ENCODE measurements at regions not wholly inside any gene's neighbourhood (a gene's known extent, or its start where the extent isn't known, plus 50 kb on each side); places are given as distances from the start of the nearest gene placed in this dataset.

- H3K4me1 ChIP-seq: no peaks in the 10 kb centered on the region
- H3K27ac ChIP-seq: no peak overlapping the region
- H3K36me3 ChIP-seq: no peaks in the 10 kb centered on the region
- H3K4me3 ChIP-seq: no peak overlapping the region
- H3K9me3 ChIP-seq (replicated peaks): no peaks in the 10 kb centered on the region
- H3K27me3 ChIP-seq: peaks cover 40% of the 10 kb centered on the region
- DNase-seq: no peak
Observed at GRCh38 chr1:17957588-17958267, 149.9 kb upstream of the IGSF21 start.

- H3K4me3 ChIP-seq: no peak overlapping the region
- no peaks in the 10 kb centered on the region for H3K36me3 ChIP-seq
- DNase-seq: no peak
- no peak overlapping the region for H3K27ac ChIP-seq
- H3K9me3 ChIP-seq (replicated peaks): no peaks in the 10 kb centered on the region
- peaks cover 41% of the 10 kb centered on the region for H3K27me3 ChIP-seq
- H3K4me1 ChIP-seq: no peaks in the 10 kb centered on the region
Observed at GRCh38 chr1:17958704-17959103, 148.9 kb upstream of the IGSF21 start.

- H3K4me3 ChIP-seq: no peak overlapping the region
- no peaks in the 10 kb centered on the region for H3K9me3 ChIP-seq (replicated peaks)
- H3K4me1 ChIP-seq: no peaks in the 10 kb centered on the region
- peaks cover 17% of the 10 kb centered on the region for H3K27me3 ChIP-seq
- no peak overlapping the region for H3K27ac ChIP-seq
- no peak for DNase-seq
- no peaks in the 10 kb centered on the region for H3K36me3 ChIP-seq
Observed at GRCh38 chr1:17963513-17963912, 144.1 kb upstream of the IGSF21 start.

GRCh38 chr1:17965515-17966100 is 142.0 kb upstream of the IGSF21 start:
- Histone ChIP-seq H3K4me3 (no peak overlapping the region), H3K9me3 (replicated peaks) (no peaks in the 10 kb centered on the region), H3K4me1 (no peaks in the 10 kb centered on the region), H3K36me3 (no peaks in the 10 kb centered on the region), H3K27ac (no peak overlapping the region), H3K27me3 (peaks cover 12% of the 10 kb centered on the region)
- no peak for DNase-seq

- Histone ChIP-seq H3K4me3 (no peak overlapping the region), H3K36me3 (no peaks in the 10 kb centered on the region), H3K9me3 (replicated peaks) (no peaks in the 10 kb centered on the region), H3K27me3 (peaks cover 12% of the 10 kb centered on the region), H3K4me1 (no peaks in the 10 kb centered on the region), H3K27ac (no peak overlapping the region)
- no peak for DNase-seq
Observed at GRCh38 chr1:17966341-17966740, 141.3 kb upstream of the IGSF21 start.

- H3K36me3 ChIP-seq: no peaks in the 10 kb centered on the region
- H3K4me1 ChIP-seq: no peaks in the 10 kb centered on the region
- peaks cover 5% of the 10 kb centered on the region; the same call in 1 of the 2 replicates for H3K27me3 ChIP-seq
- no peak for DNase-seq
- H3K9me3 ChIP-seq (replicated peaks): no peaks in the 10 kb centered on the region
- H3K4me3 ChIP-seq: no peak overlapping the region
- no peak overlapping the region for H3K27ac ChIP-seq
Observed at GRCh38 chr1:17967623-17968255, 139.9 kb upstream of the IGSF21 start.

- Histone ChIP-seq H3K9me3 (replicated peaks) (no peaks in the 10 kb centered on the region), H3K36me3 (no peaks in the 10 kb centered on the region), H3K27me3 (peaks cover 11% of the 10 kb centered on the region), H3K4me3 (no peak overlapping the region), H3K4me1 (no peaks in the 10 kb centered on the region), H3K27ac (no peak overlapping the region)
- DNase-seq: no peak
Observed at GRCh38 chr1:17970757-17971156, 136.8 kb upstream of the IGSF21 start.

GRCh38 chr1:17973694-17974093 is 133.9 kb upstream of the IGSF21 start:
- H3K4me3 ChIP-seq: no peak overlapping the region
- no peaks in the 10 kb centered on the region for H3K4me1 ChIP-seq
- peaks cover 11% of the 10 kb centered on the region for H3K27me3 ChIP-seq
- DNase-seq: no peak
- H3K36me3 ChIP-seq: no peaks in the 10 kb centered on the region
- H3K9me3 ChIP-seq (replicated peaks): no peaks in the 10 kb centered on the region
- no peak overlapping the region for H3K27ac ChIP-seq

- no peaks in the 10 kb centered on the region for H3K36me3 ChIP-seq
- no peaks in the 10 kb centered on the region for H3K9me3 ChIP-seq (replicated peaks)
- no peak overlapping the region for H3K4me3 ChIP-seq
- no peak for DNase-seq
- H3K27ac ChIP-seq: no peak overlapping the region
- H3K27me3 ChIP-seq: peaks cover 11% of the 10 kb centered on the region
- H3K4me1 ChIP-seq: no peaks in the 10 kb centered on the region
Observed at GRCh38 chr1:17976854-17977253, 130.7 kb upstream of the IGSF21 start.

GRCh38 chr1:17978016-17978415 is 129.6 kb upstream of the IGSF21 start:
- Histone ChIP-seq H3K36me3 (no peaks in the 10 kb centered on the region), H3K27me3 (peaks cover 6% of the 10 kb centered on the region; the same call in 1 of the 2 replicates), H3K27ac (no peak overlapping the region), H3K9me3 (replicated peaks) (no peaks in the 10 kb centered on the region), H3K4me1 (no peaks in the 10 kb centered on the region), H3K4me3 (no peak overlapping the region)
- DNase-seq: no peak

GRCh38 chr1:17979815-17980214 is 127.8 kb upstream of the IGSF21 start:
- H3K9me3 ChIP-seq (replicated peaks): no peaks in the 10 kb centered on the region
- 0 out of 2 replicates have a peak, but pooled peaks cover under 1% of the 10 kb centered on the region for H3K27me3 ChIP-seq
- H3K36me3 ChIP-seq: no peaks in the 10 kb centered on the region
- DNase-seq: no peak
- H3K27ac ChIP-seq: no peak overlapping the region
- no peaks in the 10 kb centered on the region for H3K4me1 ChIP-seq
- H3K4me3 ChIP-seq: no peak overlapping the region

- Histone ChIP-seq H3K27ac (no peak overlapping the region), H3K27me3 (no peaks in the 10 kb centered on the region), H3K4me3 (no peak overlapping the region), H3K4me1 (no peaks in the 10 kb centered on the region), H3K36me3 (no peaks in the 10 kb centered on the region), H3K9me3 (replicated peaks) (no peaks in the 10 kb centered on the region)
- no peak for DNase-seq
Observed at GRCh38 chr1:17982197-17982596, 125.4 kb upstream of the IGSF21 start.

- Histone ChIP-seq H3K9me3 (replicated peaks) (no peaks in the 10 kb centered on the region), H3K36me3 (no peaks in the 10 kb centered on the region), H3K27me3 (no peaks in the 10 kb centered on the region), H3K4me1 (no peaks in the 10 kb centered on the region), H3K4me3 (no peak overlapping the region), H3K27ac (no peak overlapping the region)
- peak; percentile 32 to 68 for DNase-seq
Observed at GRCh38 chr1:17984583-17984982, 123.0 kb upstream of the IGSF21 start.

- H3K9me3 ChIP-seq (replicated peaks): no peaks in the 10 kb centered on the region
- H3K4me3 ChIP-seq: no peak overlapping the region
Observed at GRCh38 chr1:17986156-17986555, 121.4 kb upstream of the IGSF21 start.

GRCh38 chr1:17990401-17990800 is 117.2 kb upstream of the IGSF21 start:
- Histone ChIP-seq H3K4me1 (no peaks in the 10 kb centered on the region), H3K27me3 (peaks cover 6% of the 10 kb centered on the region), H3K9me3 (replicated peaks) (no peaks in the 10 kb centered on the region), H3K27ac (no peak overlapping the region), H3K36me3 (no peaks in the 10 kb centered on the region), H3K4me3 (no peak overlapping the region)
- DNase-seq: no peak

More at GRCh38 chr1:17986156-17986555, 121.4 kb upstream of the IGSF21 start:
- no peaks in the 10 kb centered on the region for H3K27me3 ChIP-seq
- no peak for DNase-seq
- H3K4me1 ChIP-seq: no peaks in the 10 kb centered on the region
- H3K36me3 ChIP-seq: no peaks in the 10 kb centered on the region
- H3K27ac ChIP-seq: no peak overlapping the region

Measured in SJCRH30 (cell line).